ENCODE measurements at regions not wholly inside any gene's neighbourhood (a gene's known extent, or its start where the extent isn't known, plus 50 kb on each side); places are given as distances from the start of the nearest gene placed in this dataset.

DNA sequence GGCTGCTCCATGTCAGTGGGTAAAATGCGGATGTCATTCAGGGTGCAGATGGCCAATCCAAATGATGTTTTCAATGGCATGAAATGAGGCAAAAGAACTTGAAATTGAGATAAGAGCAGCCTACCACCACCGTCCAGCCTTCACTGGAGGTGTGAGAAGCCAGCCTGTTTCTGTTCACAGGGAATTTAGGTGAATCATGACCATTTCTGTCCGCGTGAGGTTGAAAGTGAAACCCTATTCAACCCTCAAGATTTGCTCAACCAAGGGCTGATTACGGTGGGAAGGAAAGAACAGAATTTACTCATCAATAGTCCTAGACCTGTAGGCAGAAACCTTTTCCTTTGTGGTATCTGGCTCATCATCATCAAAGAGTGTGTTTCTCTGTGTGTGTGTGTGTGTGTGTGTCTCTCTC, 370.7 kb downstream of the COG6 start (continued):
- TF ChIP-seq, protein P1, sequence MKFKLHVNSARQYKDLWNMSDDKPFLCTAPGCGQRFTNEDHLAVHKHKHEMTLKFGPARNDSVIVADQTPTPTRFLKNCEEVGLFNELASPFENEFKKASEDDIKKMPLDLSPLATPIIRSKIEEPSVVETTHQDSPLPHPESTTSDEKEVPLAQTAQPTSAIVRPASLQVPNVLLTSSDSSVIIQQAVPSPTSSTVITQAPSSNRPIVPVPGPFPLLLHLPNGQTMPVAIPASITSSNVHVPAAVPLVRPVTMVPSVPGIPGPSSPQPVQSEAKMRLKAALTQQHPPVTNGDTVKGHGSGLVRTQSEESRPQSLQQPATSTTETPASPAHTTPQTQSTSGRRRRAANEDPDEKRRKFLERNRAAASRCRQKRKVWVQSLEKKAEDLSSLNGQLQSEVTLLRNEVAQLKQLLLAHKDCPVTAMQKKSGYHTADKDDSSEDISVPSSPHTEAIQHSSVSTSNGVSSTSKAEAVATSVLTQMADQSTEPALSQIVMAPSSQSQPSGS (IDR thresholded peaks at IDR 0.05; ENCODE audit: low read length): peak; percentile 99
- TF ChIP-seq SIN3A (IDR thresholded peaks at IDR 0.05; ENCODE audit: low read depth, low read length): no peak
- peak; percentile 63; the same call in 1 of the 2 replicates for TF ChIP-seq JUND (IDR thresholded peaks at IDR 0.05; ENCODE audit: low read depth, low read length)
- TF ChIP-seq ZNF24 (IDR thresholded peaks at IDR 0.05): peak; percentile 64
- peak; percentile 92 for TF ChIP-seq TCF12 (IDR thresholded peaks at IDR 0.05; ENCODE audit: low read depth, low read length)
- TF ChIP-seq DPF2 (IDR thresholded peaks at IDR 0.05): peak; percentile 92
- TF ChIP-seq EP300 (IDR thresholded peaks at IDR 0.05; ENCODE audit: borderline replicate concordance in 1 of 2, control insufficient read depth in 1 of 2, low read depth in 2 of 2, low read length in 2 of 2): peak; percentile 89 to 90
- TF ChIP-seq, protein P2, sequence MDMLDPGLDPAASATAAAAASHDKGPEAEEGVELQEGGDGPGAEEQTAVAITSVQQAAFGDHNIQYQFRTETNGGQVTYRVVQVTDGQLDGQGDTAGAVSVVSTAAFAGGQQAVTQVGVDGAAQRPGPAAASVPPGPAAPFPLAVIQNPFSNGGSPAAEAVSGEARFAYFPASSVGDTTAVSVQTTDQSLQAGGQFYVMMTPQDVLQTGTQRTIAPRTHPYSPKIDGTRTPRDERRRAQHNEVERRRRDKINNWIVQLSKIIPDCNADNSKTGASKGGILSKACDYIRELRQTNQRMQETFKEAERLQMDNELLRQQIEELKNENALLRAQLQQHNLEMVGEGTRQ (IDR thresholded peaks at IDR 0.05; ENCODE audit: borderline replicate concordance, low read depth, low read length): no peak
- TF ChIP-seq MLLT1 (IDR thresholded peaks at IDR 0.05): peak; percentile 78
- TF ChIP-seq EGR1 (IDR thresholded peaks at IDR 0.05; ENCODE audit: borderline replicate concordance in 1 of 2, low read depth in 2 of 2, low read length in 2 of 2): no peak
- TF ChIP-seq ASH2L (IDR thresholded peaks at IDR 0.05; ENCODE audit: borderline replicate concordance, low read depth): no peak
- peak; percentile 100 for TF ChIP-seq IRF4 (IDR thresholded peaks at IDR 0.05; ENCODE audit: low read depth, low read length)
- no peak for TF ChIP-seq E2F8 (IDR thresholded peaks at IDR 0.05; ENCODE audit: low read depth, partially characterized antibody)
- peak; percentile 94 for TF ChIP-seq RCOR1 (conservative IDR thresholded peaks at IDR 0.05; ENCODE audit: low read depth, low read length)
- no peak for TF ChIP-seq MYC (IDR thresholded peaks at IDR 0.05; ENCODE audit: insufficient read depth, insufficient read length, insufficient replicate concordance, low read length, severe bottlenecking)
- TF ChIP-seq, protein P3, sequence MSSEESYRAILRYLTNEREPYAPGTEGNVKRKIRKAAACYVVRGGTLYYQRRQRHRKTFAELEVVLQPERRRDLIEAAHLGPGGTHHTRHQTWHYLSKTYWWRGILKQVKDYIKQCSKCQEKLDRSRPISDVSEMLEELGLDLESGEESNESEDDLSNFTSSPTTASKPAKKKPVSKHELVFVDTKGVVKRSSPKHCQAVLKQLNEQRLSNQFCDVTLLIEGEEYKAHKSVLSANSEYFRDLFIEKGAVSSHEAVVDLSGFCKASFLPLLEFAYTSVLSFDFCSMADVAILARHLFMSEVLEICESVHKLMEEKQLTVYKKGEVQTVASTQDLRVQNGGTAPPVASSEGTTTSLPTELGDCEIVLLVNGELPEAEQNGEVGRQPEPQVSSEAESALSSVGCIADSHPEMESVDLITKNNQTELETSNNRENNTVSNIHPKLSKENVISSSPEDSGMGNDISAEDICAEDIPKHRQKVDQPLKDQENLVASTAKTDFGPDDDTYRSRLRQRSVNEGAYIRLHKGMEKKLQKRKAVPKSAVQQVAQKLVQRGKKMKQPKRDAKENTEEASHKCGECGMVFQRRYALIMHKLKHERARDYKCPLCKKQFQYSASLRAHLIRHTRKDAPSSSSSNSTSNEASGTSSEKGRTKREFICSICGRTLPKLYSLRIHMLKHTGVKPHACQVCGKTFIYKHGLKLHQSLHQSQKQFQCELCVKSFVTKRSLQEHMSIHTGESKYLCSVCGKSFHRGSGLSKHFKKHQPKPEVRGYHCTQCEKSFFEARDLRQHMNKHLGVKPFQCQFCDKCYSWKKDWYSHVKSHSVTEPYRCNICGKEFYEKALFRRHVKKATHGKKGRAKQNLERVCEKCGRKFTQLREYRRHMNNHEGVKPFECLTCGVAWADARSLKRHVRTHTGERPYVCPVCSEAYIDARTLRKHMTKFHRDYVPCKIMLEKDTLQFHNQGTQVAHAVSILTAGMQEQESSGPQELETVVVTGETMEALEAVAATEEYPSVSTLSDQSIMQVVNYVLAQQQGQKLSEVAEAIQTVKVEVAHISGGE (CRISPR knock-in tag; IDR thresholded peaks at IDR 0.05): no peak
- TF ChIP-seq PAX5 (IDR thresholded peaks at IDR 0.05; ENCODE audit: borderline replicate concordance, low read depth, low read length): peak; percentile 98
- TF ChIP-seq ESRRA (IDR thresholded peaks at IDR 0.05; ENCODE audit: low read length): no peak
- no peak for TF ChIP-seq MYB (IDR thresholded peaks at IDR 0.05; ENCODE audit: borderline replicate concordance, low read depth, low read length)
- TF ChIP-seq NRF1 (conservative IDR thresholded peaks at IDR 0.05; ENCODE audit: low read depth, low read length): no peak
